GM13976 (cell line): ENCODE measurements at regions not wholly inside any gene's neighbourhood (a gene's known extent, or its start where the extent isn't known, plus 50 kb on each side); places are given as distances from the start of the nearest gene placed in this dataset.
"Not testable (repeated sequence)": the region's sequence is repeated elsewhere in the genome, so short reads cannot be mapped to it uniquely, and the experiment has no call there.

Source experiments
- DNase-seq: peaks from one replicate; pipeline ENCODE4 v3.0.0; 2012; ENCODE audit warnings: low spot score
- CTCF ChIP-seq: IDR thresholded peaks from 2 replicates; pipeline ENCODE4 v1.5.1; 2012; ENCODE audit warnings: borderline replicate concordance, mild to moderate bottlenecking; ENCODE audit not compliant: insufficient read depth; ENCODE audit errors: extremely low read depth, missing control alignments, control extremely low read depth
- in situ Hi-C: fragments of 300-500 bp; cut with MboI; formaldehyde crosslinking; loops from one replicate; pipeline ENCODE4 v1.12.0; 2022; ENCODE audit warnings: low sequenced_read_pairs, mixed read lengths, inconsistent platforms; ENCODE audit not compliant: unreplicated experiment

- no peak for TF ChIP-seq CTCF
- no peak for DNase-seq
- in situ Hi-C loops, result no loop called here
Measured at GRCh38 chr4:4647041-4647440, 105.2 kb upstream of the STX18 start.

- TF ChIP-seq CTCF, result no peak
- in situ Hi-C loops, result no loop called here
- no peak for DNase-seq
Measured at GRCh38 chr4:4645743-4646142, 103.9 kb upstream of the STX18 start.

- in situ Hi-C loops, DNase-seq: not testable (repeated sequence)
Measured at GRCh38 chr4:4644277-4644676, 102.4 kb upstream of the STX18 start.

- DNase-seq, in situ Hi-C loops: not testable (repeated sequence)
Measured at GRCh38 chr4:4643743-4644142, 101.9 kb upstream of the STX18 start.

GRCh38 chr4:4643306-4643705 is 101.5 kb upstream of the STX18 start:
- DNase-seq, result no peak
- in situ Hi-C loops, result no loop called here
- TF ChIP-seq CTCF, result no peak

- no peak for TF ChIP-seq CTCF
- no peak for DNase-seq
- in situ Hi-C loops, result no loop called here
Measured at GRCh38 chr4:4642496-4643000, 100.7 kb upstream of the STX18 start.

- TF ChIP-seq CTCF, result no peak
- no peak for DNase-seq
- in situ Hi-C loops, result no loop called here
Measured at GRCh38 chr4:4641661-4642495, 100.0 kb upstream of the STX18 start.
